ENCODE measurements at regions not wholly inside any gene's neighbourhood (a gene's known extent, or its start where the extent isn't known, plus 50 kb on each side); places are given as distances from the start of the nearest gene placed in this dataset.

DNA sequence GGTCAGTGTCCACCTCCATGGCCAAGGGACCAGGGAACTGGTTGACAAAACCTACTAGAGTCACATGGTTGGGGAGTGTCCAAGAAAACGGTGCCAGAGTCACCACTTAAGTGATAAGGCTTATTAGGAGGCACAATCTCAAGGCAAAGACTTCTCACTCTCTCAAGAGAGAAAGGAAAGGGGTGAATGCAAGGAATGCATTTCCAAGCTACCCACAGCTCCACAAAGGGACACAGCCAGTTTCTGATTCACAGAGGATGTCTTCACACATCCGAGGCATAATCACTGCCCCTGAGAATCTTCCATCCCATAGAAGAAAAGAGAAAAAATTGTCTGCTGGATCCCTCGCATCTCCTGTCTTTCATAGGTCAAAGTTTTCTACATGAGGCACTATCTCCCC is 269.3 kb downstream of the TNS1 start:
- CTCF ChIA-PET = interaction anchor here (1.2 to 2.2 kb wide), 2 partner anchors 10 to 56 kb away, joined by 3 to 5 read pairs; no protein-coding TSS in a partner anchor
- TF ChIP-seq NR2C1 (IDR thresholded peaks at IDR 0.05) = no peak
- TF ChIP-seq, protein P1, sequence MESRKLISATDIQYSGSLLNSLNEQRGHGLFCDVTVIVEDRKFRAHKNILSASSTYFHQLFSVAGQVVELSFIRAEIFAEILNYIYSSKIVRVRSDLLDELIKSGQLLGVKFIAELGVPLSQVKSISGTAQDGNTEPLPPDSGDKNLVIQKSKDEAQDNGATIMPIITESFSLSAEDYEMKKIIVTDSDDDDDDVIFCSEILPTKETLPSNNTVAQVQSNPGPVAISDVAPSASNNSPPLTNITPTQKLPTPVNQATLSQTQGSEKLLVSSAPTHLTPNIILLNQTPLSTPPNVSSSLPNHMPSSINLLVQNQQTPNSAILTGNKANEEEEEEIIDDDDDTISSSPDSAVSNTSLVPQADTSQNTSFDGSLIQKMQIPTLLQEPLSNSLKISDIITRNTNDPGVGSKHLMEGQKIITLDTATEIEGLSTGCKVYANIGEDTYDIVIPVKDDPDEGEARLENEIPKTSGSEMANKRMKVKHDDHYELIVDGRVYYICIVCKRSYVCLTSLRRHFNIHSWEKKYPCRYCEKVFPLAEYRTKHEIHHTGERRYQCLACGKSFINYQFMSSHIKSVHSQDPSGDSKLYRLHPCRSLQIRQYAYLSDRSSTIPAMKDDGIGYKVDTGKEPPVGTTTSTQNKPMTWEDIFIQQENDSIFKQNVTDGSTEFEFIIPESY (IDR thresholded peaks at IDR 0.05) = no peak
- TF ChIP-seq NFYB (IDR thresholded peaks at IDR 0.05; ENCODE audit: insufficient read depth, low read depth, low read length) = no peak
- TF ChIP-seq MEF2A (IDR thresholded peaks at IDR 0.05; ENCODE audit: insufficient read depth, low read depth, low read length) = no peak
- TF ChIP-seq RB1 (IDR thresholded peaks at IDR 0.05; ENCODE audit: borderline replicate concordance) = no peak
- no peak for TF ChIP-seq CREB1 (IDR thresholded peaks at IDR 0.05; ENCODE audit: low read depth)
- TF ChIP-seq TCF7 (IDR thresholded peaks at IDR 0.05; ENCODE audit: borderline replicate concordance) = no peak
- no peak for TF ChIP-seq RELA (IDR thresholded peaks at IDR 0.05; ENCODE audit: borderline replicate concordance, partially characterized antibody)
- no peak for TF ChIP-seq RCOR1 (conservative IDR thresholded peaks at IDR 0.05; ENCODE audit: low read depth, low read length)
- TF ChIP-seq, protein P2, sequence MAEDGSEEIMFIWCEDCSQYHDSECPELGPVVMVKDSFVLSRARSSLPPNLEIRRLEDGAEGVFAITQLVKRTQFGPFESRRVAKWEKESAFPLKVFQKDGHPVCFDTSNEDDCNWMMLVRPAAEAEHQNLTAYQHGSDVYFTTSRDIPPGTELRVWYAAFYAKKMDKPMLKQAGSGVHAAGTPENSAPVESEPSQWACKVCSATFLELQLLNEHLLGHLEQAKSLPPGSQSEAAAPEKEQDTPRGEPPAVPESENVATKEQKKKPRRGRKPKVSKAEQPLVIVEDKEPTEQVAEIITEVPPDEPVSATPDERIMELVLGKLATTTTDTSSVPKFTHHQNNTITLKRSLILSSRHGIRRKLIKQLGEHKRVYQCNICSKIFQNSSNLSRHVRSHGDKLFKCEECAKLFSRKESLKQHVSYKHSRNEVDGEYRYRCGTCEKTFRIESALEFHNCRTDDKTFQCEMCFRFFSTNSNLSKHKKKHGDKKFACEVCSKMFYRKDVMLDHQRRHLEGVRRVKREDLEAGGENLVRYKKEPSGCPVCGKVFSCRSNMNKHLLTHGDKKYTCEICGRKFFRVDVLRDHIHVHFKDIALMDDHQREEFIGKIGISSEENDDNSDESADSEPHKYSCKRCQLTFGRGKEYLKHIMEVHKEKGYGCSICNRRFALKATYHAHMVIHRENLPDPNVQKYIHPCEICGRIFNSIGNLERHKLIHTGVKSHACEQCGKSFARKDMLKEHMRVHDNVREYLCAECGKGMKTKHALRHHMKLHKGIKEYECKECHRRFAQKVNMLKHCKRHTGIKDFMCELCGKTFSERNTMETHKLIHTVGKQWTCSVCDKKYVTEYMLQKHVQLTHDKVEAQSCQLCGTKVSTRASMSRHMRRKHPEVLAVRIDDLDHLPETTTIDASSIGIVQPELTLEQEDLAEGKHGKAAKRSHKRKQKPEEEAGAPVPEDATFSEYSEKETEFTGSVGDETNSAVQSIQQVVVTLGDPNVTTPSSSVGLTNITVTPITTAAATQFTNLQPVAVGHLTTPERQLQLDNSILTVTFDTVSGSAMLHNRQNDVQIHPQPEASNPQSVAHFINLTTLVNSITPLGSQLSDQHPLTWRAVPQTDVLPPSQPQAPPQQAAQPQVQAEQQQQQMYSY (CRISPR knock-in tag; IDR thresholded peaks at IDR 0.05) = no peak
- no peak for TF ChIP-seq BCL11A (IDR thresholded peaks at IDR 0.05; ENCODE audit: low read depth, low read length)
- TF ChIP-seq, protein P3, sequence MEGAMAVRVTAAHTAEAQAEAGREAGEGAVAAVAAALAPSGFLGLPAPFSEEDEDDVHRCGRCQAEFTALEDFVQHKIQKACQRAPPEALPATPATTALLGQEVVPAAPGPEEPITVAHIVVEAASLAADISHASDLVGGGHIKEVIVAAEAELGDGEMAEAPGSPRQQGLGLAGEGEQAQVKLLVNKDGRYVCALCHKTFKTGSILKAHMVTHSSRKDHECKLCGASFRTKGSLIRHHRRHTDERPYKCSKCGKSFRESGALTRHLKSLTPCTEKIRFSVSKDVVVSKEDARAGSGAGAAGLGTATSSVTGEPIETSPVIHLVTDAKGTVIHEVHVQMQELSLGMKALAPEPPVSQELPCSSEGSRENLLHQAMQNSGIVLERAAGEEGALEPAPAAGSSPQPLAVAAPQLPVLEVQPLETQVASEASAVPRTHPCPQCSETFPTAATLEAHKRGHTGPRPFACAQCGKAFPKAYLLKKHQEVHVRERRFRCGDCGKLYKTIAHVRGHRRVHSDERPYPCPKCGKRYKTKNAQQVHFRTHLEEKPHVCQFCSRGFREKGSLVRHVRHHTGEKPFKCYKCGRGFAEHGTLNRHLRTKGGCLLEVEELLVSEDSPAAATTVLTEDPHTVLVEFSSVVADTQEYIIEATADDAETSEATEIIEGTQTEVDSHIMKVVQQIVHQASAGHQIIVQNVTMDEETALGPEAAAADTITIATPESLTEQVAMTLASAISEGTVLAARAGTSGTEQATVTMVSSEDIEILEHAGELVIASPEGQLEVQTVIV (IDR thresholded peaks at IDR 0.05; ENCODE audit: borderline replicate concordance, partially characterized antibody) = no peak
- no peak for TF ChIP-seq ATF7 (IDR thresholded peaks at IDR 0.05; ENCODE audit: low read depth)
- TF ChIP-seq, protein P4, sequence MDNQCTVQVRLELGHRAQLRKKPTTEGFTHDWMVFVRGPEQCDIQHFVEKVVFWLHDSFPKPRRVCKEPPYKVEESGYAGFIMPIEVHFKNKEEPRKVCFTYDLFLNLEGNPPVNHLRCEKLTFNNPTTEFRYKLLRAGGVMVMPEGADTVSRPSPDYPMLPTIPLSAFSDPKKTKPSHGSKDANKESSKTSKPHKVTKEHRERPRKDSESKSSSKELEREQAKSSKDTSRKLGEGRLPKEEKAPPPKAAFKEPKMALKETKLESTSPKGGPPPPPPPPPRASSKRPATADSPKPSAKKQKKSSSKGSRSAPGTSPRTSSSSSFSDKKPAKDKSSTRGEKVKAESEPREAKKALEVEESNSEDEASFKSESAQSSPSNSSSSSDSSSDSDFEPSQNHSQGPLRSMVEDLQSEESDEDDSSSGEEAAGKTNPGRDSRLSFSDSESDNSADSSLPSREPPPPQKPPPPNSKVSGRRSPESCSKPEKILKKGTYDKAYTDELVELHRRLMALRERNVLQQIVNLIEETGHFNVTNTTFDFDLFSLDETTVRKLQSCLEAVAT (IDR thresholded peaks at IDR 0.05) = no peak
- no peak for TF ChIP-seq NFXL1 (IDR thresholded peaks at IDR 0.05; ENCODE audit: borderline replicate concordance)
- TF ChIP-seq MTA3 (IDR thresholded peaks at IDR 0.05; ENCODE audit: borderline replicate concordance, low read length) = no peak

More for the DNA sequence above, 269.3 kb downstream of the TNS1 start:
- Histone ChIP-seq H3K4me2 (ENCODE audit: control insufficient read depth, insufficient read depth) (no peak overlapping the region), H3K9ac (ENCODE audit: control insufficient read depth, insufficient read depth, low read length) (no peak overlapping the region), H3K9me3 (replicated peaks; ENCODE audit: control insufficient read depth, insufficient read depth, low read length) (no peaks in the 10 kb centered on the region), H3K4me1 (ENCODE audit: control insufficient read depth, insufficient read depth, low read length) (no peaks in the 10 kb centered on the region), H3K27ac (ENCODE audit: control insufficient read depth, insufficient read depth) (no peak overlapping the region), H2AFZ (ENCODE audit: control insufficient read depth, low read depth, low read length) (no peak overlapping the region), H3K79me2 (ENCODE audit: control insufficient read depth, insufficient read depth, low read length) (no peaks in the 10 kb centered on the region), H3K27me3 (replicated peaks in 1 of 2; ENCODE audit: control insufficient read depth in 2 of 2, insufficient read depth in 2 of 2, low read length in 1 of 2) (peaks cover 2 to 4% of the 10 kb centered on the region in 2 experiments; a peak in 2 of 4 replicates), H3K36me3 (ENCODE audit: control insufficient read depth in 2 of 2, insufficient read depth in 2 of 2, low read length in 1 of 2) (no peaks in the 10 kb centered on the region), H3K4me3 (no peak overlapping the region), H4K20me1 (ENCODE audit: control insufficient read depth, insufficient read depth) (no peaks in the 10 kb centered on the region)
- WGBS (ENCODE audit: insufficient coverage, insufficient replicate concordance, low lambda C conversion rate, missing lambda C conversion rate) = 6% methylated on average over 3 of the region's 3 CpGs
- in situ Hi-C loops (cut with MboI) (no loop called here), intact Hi-C loops (cut with micrococcal nuclease; ENCODE audit: unreplicated experiment) (no loop called here)
- SMC1A ChIA-PET (ENCODE audit: uncharacterized antibody, unreplicated experiment) = no interaction called here
- RAD21 ChIA-PET (ENCODE audit: unreplicated experiment) = no interaction called here
- no peak for FAIRE-seq
- no peak for DNase-seq (ENCODE audit: low read depth, low spot score)
- no peak for ATAC-seq
- no TSS peak for BruUV-seq (replicated peaks)
- POLR2A ChIA-PET = no interaction called here

Measured in GM12878 (cell line).